GM21576 (cell line): ENCODE measurements at regions not wholly inside any gene's neighbourhood (a gene's known extent, or its start where the extent isn't known, plus 50 kb on each side); places are given as distances from the start of the nearest gene placed in this dataset.

Experiments
- ATAC-seq: cut with Tn5 transposase; IDR thresholded peaks from one replicate; pipeline ENCODE4 v1.9.1; 2021; ENCODE audit warnings: mild to moderate bottlenecking, moderate library complexity; ENCODE audit not compliant: unreplicated experiment

DNA sequence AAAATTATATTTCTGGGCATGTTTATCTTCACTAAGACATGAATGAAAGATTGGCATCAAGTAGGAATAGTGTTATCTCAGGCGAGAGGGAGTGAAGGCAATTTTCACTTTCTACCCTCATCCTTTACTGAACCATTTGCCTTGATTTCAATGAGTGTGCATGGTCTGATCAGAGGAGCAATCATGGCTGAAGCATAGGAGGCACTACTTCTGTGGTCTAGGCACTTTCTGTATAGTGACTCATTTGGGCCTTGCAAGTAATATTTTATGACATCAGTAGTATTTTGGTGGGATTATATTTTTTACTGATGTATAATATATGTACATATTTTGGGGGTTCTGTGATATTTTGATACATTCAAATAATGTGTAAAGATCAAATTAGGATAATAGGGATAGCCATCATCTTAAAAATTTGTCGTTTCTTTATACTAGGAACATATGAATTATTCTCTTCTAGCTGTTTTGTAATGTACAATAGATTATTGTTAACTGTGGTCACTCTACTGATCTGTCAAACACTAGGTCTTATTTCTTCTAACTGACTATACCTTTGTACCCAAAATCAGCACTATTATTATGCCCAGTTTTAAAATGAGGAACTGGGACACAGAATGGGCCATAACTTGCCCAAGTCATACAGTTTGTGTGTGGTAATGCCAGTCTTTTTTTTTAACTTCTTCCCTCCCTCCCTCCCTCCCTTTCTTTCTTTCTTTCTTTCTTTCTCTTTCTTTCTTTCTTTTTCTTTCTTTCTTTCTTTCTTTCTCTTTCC is 101.9 kb downstream of the RAB11FIP2 start:
- ATAC-seq = no peak

DNA sequence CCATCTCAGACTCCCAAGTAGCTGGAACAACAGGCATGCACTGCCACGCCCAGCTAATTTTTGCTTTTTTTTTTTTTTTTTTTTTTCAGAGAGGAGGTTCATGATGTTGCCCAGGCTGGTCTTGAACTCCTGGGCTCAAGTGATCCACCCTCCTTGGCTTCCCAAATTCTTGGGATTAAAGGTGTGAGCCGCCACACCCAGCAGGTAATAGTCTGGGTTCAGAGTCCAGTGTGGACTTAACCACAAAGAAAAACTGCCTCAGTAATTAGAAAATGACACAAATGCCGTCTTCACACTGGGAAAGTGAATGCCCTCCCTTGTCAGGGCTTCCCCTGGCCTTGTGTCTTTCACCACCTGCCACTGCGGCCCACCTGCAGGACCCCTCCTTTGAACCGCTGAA is 101.1 kb downstream of the RAB11FIP2 start:
- ATAC-seq = no peak

DNA sequence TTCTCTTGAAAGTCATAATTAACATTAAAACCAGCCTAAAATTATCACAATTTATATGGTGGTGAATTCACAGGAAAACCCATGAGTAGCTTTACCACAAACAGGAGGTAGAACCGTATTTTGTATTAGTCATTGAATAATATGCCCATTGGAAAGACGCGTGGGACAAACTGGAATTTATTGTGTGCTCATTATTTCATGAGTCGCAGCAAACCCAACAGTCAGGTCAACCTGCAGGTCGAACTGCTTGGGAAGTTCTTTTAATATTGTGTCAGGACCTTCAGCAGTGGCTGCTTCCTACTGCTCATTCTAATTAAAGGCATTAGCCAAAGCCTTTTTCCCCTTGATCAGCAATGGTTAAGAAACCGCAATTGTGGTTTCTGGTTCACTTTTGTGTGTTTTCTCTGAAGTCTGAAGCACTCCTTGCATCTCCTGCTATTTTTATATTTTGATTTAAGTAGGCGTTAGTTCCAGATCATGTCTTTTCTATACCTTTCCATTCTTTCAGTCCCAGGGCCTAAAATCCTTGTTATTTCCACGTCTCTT is 100.1 kb downstream of the RAB11FIP2 start:
- no peak for ATAC-seq

DNA sequence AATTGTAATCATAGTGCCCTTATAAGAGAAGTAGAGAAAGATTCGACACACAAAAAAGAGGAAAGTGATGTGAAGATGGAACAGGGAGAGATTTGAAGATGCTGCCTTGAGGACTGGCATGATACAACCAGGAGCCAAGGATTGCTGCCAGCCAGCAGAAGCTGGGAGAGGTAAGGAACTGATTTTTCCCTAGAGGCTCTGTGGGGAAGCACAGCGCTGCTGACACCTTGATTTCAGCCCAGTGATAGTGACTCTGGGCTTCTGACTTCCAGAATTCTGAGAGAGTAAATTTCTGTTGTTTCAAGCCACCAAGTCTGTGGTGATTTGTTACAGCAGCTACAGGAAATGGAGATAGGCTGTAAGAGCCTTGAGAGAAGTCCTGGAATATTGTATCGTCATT is 98.2 kb downstream of the RAB11FIP2 start:
- no peak for ATAC-seq

DNA sequence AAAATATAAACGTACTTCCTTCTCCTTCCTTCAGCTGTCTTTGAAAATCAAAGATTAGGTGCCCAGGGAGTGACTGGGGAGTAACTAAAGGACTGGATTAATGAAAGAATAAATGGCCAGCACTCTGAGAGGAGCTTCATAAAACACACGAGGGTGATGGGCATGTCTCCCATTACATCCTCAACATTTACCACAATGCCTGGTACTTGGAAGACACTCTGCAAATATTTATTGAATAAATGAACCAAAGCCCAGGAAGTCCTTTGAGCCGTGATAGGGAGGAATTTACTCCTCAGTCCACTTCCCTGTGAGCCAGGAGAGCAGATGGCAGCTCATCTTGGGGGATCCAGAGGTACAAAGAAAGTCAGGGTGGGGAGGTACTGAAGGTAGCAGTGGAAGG is 96.3 kb downstream of the RAB11FIP2 start:
- ATAC-seq = no peak
